ENCODE measurements at regions not wholly inside any gene's neighbourhood (a gene's known extent, or its start where the extent isn't known, plus 50 kb on each side); places are given as distances from the start of the nearest gene placed in this dataset.

DNA sequence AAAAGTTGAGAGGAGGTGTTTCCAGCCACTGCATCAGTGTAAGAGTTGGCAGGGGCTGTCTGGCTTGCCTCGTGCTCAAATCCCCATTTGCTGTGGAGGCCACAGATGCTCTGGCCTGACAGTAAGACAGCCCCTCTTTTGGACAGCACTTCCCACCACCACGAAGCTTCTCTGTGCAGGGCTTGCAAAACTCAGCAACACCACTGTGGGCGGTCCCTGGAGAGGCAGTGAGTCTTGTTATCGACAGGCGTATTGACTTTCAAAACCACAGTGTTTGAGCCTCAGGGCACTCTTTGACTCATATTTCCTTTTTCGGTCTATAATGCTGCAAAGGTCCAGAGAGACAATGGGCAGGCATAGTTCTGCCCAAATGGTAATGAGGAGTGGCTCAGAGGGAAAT, 539.5 kb downstream of the EBF1 start (continued):
- TF ChIP-seq, protein P1, sequence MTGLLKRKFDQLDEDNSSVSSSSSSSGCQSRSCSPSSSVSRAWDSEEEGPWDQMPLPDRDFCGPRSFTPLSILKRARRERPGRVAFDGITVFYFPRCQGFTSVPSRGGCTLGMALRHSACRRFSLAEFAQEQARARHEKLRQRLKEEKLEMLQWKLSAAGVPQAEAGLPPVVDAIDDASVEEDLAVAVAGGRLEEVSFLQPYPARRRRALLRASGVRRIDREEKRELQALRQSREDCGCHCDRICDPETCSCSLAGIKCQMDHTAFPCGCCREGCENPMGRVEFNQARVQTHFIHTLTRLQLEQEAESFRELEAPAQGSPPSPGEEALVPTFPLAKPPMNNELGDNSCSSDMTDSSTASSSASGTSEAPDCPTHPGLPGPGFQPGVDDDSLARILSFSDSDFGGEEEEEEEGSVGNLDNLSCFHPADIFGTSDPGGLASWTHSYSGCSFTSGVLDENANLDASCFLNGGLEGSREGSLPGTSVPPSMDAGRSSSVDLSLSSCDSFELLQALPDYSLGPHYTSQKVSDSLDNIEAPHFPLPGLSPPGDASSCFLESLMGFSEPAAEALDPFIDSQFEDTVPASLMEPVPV (CRISPR knock-in tag; IDR thresholded peaks at IDR 0.05) = no peak
- TF ChIP-seq ARNTL (CRISPR knock-in tag; IDR thresholded peaks at IDR 0.05) (no peak), HOXA9 (CRISPR knock-in tag; IDR thresholded peaks at IDR 0.05; ENCODE audit: borderline replicate concordance) (no peak), KLF11 (CRISPR knock-in tag; IDR thresholded peaks at IDR 0.05) (no peak), ZNF709 (CRISPR knock-in tag; IDR thresholded peaks at IDR 0.05) (no peak), ZNF549 (CRISPR knock-in tag; IDR thresholded peaks at IDR 0.05) (no peak), EZH2 (conservative IDR thresholded peaks at IDR 0.05; ENCODE audit: low read depth, low read length) (no peak), ZFP41 (CRISPR knock-in tag; IDR thresholded peaks at IDR 0.05; ENCODE audit: borderline replicate concordance) (no peak), ZNF329 (CRISPR knock-in tag; IDR thresholded peaks at IDR 0.05; ENCODE audit: low read depth) (no peak), GATA4 (IDR thresholded peaks at IDR 0.05; ENCODE audit: borderline replicate concordance, low read depth) (no peak), MAZ (IDR thresholded peaks at IDR 0.05; ENCODE audit: borderline replicate concordance, low read depth, low read length) (no peak), MAZ (CRISPR knock-in tag; IDR thresholded peaks at IDR 0.05; ENCODE audit: low read depth) (no peak), IKZF4 (CRISPR knock-in tag; IDR thresholded peaks at IDR 0.05; ENCODE audit: borderline replicate concordance, low read depth, not compliant biosample characterization) (no peak), MYC (CRISPR knock-in tag; IDR thresholded peaks at IDR 0.05; ENCODE audit: borderline replicate concordance) (no peak), MIXL1 (CRISPR knock-in tag; IDR thresholded peaks at IDR 0.05) (0 out of 2 replicates have a peak, but pooled peaks have one; percentile 16), FLYWCH1 (CRISPR knock-in tag; IDR thresholded peaks at IDR 0.05) (no peak)
- TF ChIP-seq, protein P2, sequence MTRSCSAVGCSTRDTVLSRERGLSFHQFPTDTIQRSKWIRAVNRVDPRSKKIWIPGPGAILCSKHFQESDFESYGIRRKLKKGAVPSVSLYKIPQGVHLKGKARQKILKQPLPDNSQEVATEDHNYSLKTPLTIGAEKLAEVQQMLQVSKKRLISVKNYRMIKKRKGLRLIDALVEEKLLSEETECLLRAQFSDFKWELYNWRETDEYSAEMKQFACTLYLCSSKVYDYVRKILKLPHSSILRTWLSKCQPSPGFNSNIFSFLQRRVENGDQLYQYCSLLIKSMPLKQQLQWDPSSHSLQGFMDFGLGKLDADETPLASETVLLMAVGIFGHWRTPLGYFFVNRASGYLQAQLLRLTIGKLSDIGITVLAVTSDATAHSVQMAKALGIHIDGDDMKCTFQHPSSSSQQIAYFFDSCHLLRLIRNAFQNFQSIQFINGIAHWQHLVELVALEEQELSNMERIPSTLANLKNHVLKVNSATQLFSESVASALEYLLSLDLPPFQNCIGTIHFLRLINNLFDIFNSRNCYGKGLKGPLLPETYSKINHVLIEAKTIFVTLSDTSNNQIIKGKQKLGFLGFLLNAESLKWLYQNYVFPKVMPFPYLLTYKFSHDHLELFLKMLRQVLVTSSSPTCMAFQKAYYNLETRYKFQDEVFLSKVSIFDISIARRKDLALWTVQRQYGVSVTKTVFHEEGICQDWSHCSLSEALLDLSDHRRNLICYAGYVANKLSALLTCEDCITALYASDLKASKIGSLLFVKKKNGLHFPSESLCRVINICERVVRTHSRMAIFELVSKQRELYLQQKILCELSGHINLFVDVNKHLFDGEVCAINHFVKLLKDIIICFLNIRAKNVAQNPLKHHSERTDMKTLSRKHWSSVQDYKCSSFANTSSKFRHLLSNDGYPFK (CRISPR knock-in tag; IDR thresholded peaks at IDR 0.05; ENCODE audit: borderline replicate concordance) = no peak
- TF ChIP-seq, protein P3, sequence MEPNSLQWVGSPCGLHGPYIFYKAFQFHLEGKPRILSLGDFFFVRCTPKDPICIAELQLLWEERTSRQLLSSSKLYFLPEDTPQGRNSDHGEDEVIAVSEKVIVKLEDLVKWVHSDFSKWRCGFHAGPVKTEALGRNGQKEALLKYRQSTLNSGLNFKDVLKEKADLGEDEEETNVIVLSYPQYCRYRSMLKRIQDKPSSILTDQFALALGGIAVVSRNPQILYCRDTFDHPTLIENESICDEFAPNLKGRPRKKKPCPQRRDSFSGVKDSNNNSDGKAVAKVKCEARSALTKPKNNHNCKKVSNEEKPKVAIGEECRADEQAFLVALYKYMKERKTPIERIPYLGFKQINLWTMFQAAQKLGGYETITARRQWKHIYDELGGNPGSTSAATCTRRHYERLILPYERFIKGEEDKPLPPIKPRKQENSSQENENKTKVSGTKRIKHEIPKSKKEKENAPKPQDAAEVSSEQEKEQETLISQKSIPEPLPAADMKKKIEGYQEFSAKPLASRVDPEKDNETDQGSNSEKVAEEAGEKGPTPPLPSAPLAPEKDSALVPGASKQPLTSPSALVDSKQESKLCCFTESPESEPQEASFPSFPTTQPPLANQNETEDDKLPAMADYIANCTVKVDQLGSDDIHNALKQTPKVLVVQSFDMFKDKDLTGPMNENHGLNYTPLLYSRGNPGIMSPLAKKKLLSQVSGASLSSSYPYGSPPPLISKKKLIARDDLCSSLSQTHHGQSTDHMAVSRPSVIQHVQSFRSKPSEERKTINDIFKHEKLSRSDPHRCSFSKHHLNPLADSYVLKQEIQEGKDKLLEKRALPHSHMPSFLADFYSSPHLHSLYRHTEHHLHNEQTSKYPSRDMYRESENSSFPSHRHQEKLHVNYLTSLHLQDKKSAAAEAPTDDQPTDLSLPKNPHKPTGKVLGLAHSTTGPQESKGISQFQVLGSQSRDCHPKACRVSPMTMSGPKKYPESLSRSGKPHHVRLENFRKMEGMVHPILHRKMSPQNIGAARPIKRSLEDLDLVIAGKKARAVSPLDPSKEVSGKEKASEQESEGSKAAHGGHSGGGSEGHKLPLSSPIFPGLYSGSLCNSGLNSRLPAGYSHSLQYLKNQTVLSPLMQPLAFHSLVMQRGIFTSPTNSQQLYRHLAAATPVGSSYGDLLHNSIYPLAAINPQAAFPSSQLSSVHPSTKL (CRISPR knock-in tag; IDR thresholded peaks at IDR 0.05) = 0 out of 2 replicates have a peak, but pooled peaks have one; percentile 20
- TF ChIP-seq, protein P4, sequence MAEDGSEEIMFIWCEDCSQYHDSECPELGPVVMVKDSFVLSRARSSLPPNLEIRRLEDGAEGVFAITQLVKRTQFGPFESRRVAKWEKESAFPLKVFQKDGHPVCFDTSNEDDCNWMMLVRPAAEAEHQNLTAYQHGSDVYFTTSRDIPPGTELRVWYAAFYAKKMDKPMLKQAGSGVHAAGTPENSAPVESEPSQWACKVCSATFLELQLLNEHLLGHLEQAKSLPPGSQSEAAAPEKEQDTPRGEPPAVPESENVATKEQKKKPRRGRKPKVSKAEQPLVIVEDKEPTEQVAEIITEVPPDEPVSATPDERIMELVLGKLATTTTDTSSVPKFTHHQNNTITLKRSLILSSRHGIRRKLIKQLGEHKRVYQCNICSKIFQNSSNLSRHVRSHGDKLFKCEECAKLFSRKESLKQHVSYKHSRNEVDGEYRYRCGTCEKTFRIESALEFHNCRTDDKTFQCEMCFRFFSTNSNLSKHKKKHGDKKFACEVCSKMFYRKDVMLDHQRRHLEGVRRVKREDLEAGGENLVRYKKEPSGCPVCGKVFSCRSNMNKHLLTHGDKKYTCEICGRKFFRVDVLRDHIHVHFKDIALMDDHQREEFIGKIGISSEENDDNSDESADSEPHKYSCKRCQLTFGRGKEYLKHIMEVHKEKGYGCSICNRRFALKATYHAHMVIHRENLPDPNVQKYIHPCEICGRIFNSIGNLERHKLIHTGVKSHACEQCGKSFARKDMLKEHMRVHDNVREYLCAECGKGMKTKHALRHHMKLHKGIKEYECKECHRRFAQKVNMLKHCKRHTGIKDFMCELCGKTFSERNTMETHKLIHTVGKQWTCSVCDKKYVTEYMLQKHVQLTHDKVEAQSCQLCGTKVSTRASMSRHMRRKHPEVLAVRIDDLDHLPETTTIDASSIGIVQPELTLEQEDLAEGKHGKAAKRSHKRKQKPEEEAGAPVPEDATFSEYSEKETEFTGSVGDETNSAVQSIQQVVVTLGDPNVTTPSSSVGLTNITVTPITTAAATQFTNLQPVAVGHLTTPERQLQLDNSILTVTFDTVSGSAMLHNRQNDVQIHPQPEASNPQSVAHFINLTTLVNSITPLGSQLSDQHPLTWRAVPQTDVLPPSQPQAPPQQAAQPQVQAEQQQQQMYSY (CRISPR knock-in tag; IDR thresholded peaks at IDR 0.05) = no peak
